Spleen (tissue), 11 donors: ENCODE measurements at regions not wholly inside any gene's neighbourhood (a gene's known extent, or its start where the extent isn't known, plus 50 kb on each side); places are given as distances from the start of the nearest gene placed in this dataset.

Experiments
- DNase-seq: peaks from one replicate; pipeline ENCODE4 v3.0.0-alpha.2; 2020
- H3K27ac ChIP-seq, 8 donors: fragments of 200-600 bp; sonication (generic) in 7 of 8; 1 replicate in 4 of 8; 2 replicates in 4 of 8; pipeline versions ENCODE4 v1.5.0 to v1.8.0; 2016 to 2021; ENCODE audit warnings: inconsistent platforms in 4 of 8, mild to moderate bottlenecking in 4 of 8, moderate library complexity in 1 of 8
- H3K27me3 ChIP-seq, 7 donors: fragments of 200-600 bp; sonication (generic) in 6 of 7; replicated peaks in 1 of 7; 1 replicate in 4 of 7; 2 replicates in 3 of 7; pipeline versions ENCODE4 v1.5.0 to v1.8.0; 2016 to 2021; ENCODE audit warnings: inconsistent platforms in 3 of 7, mild to moderate bottlenecking in 1 of 7
- H3K36me3 ChIP-seq, 6 donors: fragments of 200-600 bp; sonication (generic) in 5 of 6; 1 replicate in 4 of 6; 2 replicates in 2 of 6; pipeline versions ENCODE4 v1.5.0 to v1.8.0; 2016 to 2021; ENCODE audit warnings: inconsistent platforms in 2 of 6
- H3K4me1 ChIP-seq, 6 donors: fragments of 200-600 bp; sonication (generic) in 5 of 6; 1 replicate in 3 of 6; 2 replicates in 3 of 6; pipeline versions ENCODE4 v1.5.0 to v1.8.0; 2016 to 2021; ENCODE audit warnings: inconsistent platforms in 3 of 6
- H3K4me3 ChIP-seq, 8 donors: fragments of 200-600 bp; sonication (generic) in 7 of 8; 1 replicate in 4 of 8; 2 replicates in 4 of 8; pipeline versions ENCODE4 v1.5.0 to v1.8.0; 2016 to 2021; ENCODE audit warnings: inconsistent platforms in 4 of 8, mild to moderate bottlenecking in 4 of 8, moderate library complexity in 2 of 8
- H3K9me3 ChIP-seq, 8 donors: fragments of 200-600 bp; sonication (generic) in 7 of 8; 1 replicate in 4 of 8; 2 replicates in 4 of 8; pipeline versions ENCODE4 v1.5.0 to v1.8.0; 2016 to 2021; ENCODE audit warnings: inconsistent platforms in 4 of 8
- CTCF ChIP-seq, 11 experiments: fragments of 200-600 bp in 7 of 11; fragments of 450-650 bp in 4 of 11; sonication (generic) in 4 of 11; IDR thresholded peaks in 8 of 11; conservative IDR thresholded peaks in 3 of 11; 1 replicate in 7 of 11; 2 replicates in 4 of 11; pipeline versions ENCODE4 v1.4.0 to v1.8.0; 2016 to 2021; ENCODE audit warnings: antibody characterized with exemption in 11 of 11, inconsistent platforms in 4 of 11, mild to moderate bottlenecking in 1 of 11
- POLR2A ChIP-seq, 3 donors: fragments of 450-650 bp; IDR thresholded peaks; one replicate each; pipeline ENCODE4 v1.5.1; 2017; ENCODE audit warnings: antibody characterized with exemption in 3 of 3, mild to moderate bottlenecking in 1 of 3
- POLR2AphosphoS5 ChIP-seq, 3 donors: sonication (generic); formaldehyde crosslinking; IDR thresholded peaks; one replicate each; pipeline ENCODE4 v1.5.1; 2017; ENCODE audit warnings: antibody characterized with exemption in 3 of 3
- WGBS, 5 donors: extraction: QIAGEN DNeasy Blood & Tissue Kit in 3 of 5; methylation state at CpG; one replicate each; pipeline versions ENCODE4 v1.1.5 to v1.1.7; 2013 to 2018; 5-methylcytosine and 5-hydroxymethylcytosine counted together
- intact Hi-C: fragments of 100-400 bp; cut with DNase I; formaldehyde crosslinking; loops from one replicate; pipeline ENCODE4 v1.15.0; 2023; ENCODE audit warnings: low total_unique reads
- donor health status: healthy with polysubstance abuse.
- donor health status: DM: no; HTN: no; CAD: no; lungs with moderate emphysema.
- donor health status: DM: no; HTN: no; CAD: no.
- donor health status: Bipolar disorder and iron deficiency.
- donor health status: healthy.
- donor health status: DM: no; HTN: no; CAD: no.
- donor health status: DM: yes; HTN: yes; CAD: no.

GRCh38 chr5:84724181-84724580 lies 339.5 kb upstream of the EDIL3 start:
- no peak for DNase-seq
- 76 to 99% (median 94%) methylated on average over 3 of the region's 3 CpGs for WGBS, 5 donors
- no peak for TF ChIP-seq POLR2A (IDR thresholded peaks at IDR 0.05)
- Histone ChIP-seq H3K27ac (no peak overlapping the region), H3K27me3 (no peaks in the 10 kb centered on the region), H3K36me3 (no peaks in the 10 kb centered on the region), H3K9me3 (peaks cover 0 to 12% (median 0%) of the 10 kb centered on the region in 8 donors), H3K4me1 (no peaks in the 10 kb centered on the region), H3K4me3 (no peak overlapping the region)
- intact Hi-C loops = no loop called here

GRCh38 chr5:84718377-84718776 lies 333.7 kb upstream of the EDIL3 start:
- H3K4me3 ChIP-seq = no peak overlapping the region
- no peaks in the 10 kb centered on the region for H3K4me1 ChIP-seq
- intact Hi-C loops = no loop called here
- H3K27ac ChIP-seq = no peak overlapping the region
- H3K36me3 ChIP-seq = no peaks in the 10 kb centered on the region
- no peak for TF ChIP-seq POLR2A (IDR thresholded peaks at IDR 0.05)
- no peak for TF ChIP-seq POLR2AphosphoS5 (IDR thresholded peaks at IDR 0.05)
- no peak for TF ChIP-seq CTCF (IDR thresholded peaks at IDR 0.05 in 8 of 11, conservative IDR thresholded peaks at IDR 0.05 in 3 of 11)
- 44 to 64% (median 61%) methylated on average over 3 of the region's 3 CpGs for WGBS, 5 donors
- peaks cover 0 to 19% (median 0%) of the 10 kb centered on the region in 8 donors for H3K9me3 ChIP-seq
- no peaks in the 10 kb centered on the region for H3K27me3 ChIP-seq
- DNase-seq = no peak

GRCh38 chr5:84715686-84716085 lies 331.0 kb upstream of the EDIL3 start:
- 83 to 93% (median 88%) methylated on average over 3 of the region's 3 CpGs for WGBS, 5 donors
- intact Hi-C loops = no loop called here
- no peak overlapping the region for H3K4me3 ChIP-seq
- no peaks in the 10 kb centered on the region for H3K27me3 ChIP-seq
- DNase-seq = no peak
- H3K36me3 ChIP-seq = no peaks in the 10 kb centered on the region
- H3K9me3 ChIP-seq = peaks cover 0 to 16% (median 0%) of the 10 kb centered on the region in 8 donors
- TF ChIP-seq CTCF (IDR thresholded peaks at IDR 0.05 in 8 of 11, conservative IDR thresholded peaks at IDR 0.05 in 3 of 11) = no peak
- no peak for TF ChIP-seq POLR2AphosphoS5 (IDR thresholded peaks at IDR 0.05)
- no peak for TF ChIP-seq POLR2A (IDR thresholded peaks at IDR 0.05)
- H3K4me1 ChIP-seq = no peaks in the 10 kb centered on the region
- no peak overlapping the region for H3K27ac ChIP-seq

DNA sequence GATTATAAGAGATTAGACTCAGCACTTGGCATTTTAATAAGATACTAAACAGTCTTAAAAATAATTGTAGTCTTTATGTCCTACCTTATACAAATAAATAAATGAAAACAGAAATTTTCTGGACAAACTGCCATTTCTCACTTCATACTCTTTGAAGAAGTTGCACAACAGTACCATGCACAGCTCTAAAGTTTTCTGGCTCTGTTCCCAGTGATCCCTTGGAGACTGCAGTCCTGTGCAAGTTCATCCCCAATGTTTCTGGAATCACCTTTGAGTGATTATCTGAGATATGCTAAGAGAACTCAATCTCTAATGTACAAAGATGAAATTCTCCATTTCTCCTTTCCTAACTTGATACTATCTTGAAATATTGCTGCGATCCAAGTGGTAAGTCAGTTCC lies 330.4 kb upstream of the EDIL3 start:
- intact Hi-C loops = no loop called here
- Histone ChIP-seq H3K4me1 (no peaks in the 10 kb centered on the region), H3K27ac (no peak overlapping the region), H3K4me3 (no peak overlapping the region), H3K9me3 (peaks cover 0 to 14% (median 0%) of the 10 kb centered on the region in 8 donors), H3K36me3 (no peaks in the 10 kb centered on the region), H3K27me3 (no peaks in the 10 kb centered on the region)
- TF ChIP-seq CTCF (IDR thresholded peaks at IDR 0.05 in 8 of 11, conservative IDR thresholded peaks at IDR 0.05 in 3 of 11) = no peak
- no peak for TF ChIP-seq POLR2A (IDR thresholded peaks at IDR 0.05)
- TF ChIP-seq POLR2AphosphoS5 (IDR thresholded peaks at IDR 0.05) = no peak
- no peak for DNase-seq
- 87 to 100% (median 95%) methylated on average over 1 of the region's 1 CpG for WGBS, 5 donors

GRCh38 chr5:84709075-84709474 lies 324.4 kb upstream of the EDIL3 start:
- Histone ChIP-seq H3K4me3 (no peak overlapping the region), H3K27ac (no peak overlapping the region), H3K27me3 (no peaks in the 10 kb centered on the region), H3K4me1 (no peaks in the 10 kb centered on the region), H3K36me3 (no peaks in the 10 kb centered on the region), H3K9me3 (peaks cover 0 to 10% (median 0%) of the 10 kb centered on the region in 8 donors)
- TF ChIP-seq POLR2A (IDR thresholded peaks at IDR 0.05) = no peak
- TF ChIP-seq CTCF (IDR thresholded peaks at IDR 0.05 in 8 of 11, conservative IDR thresholded peaks at IDR 0.05 in 3 of 11) = no peak
- no peak for TF ChIP-seq POLR2AphosphoS5 (IDR thresholded peaks at IDR 0.05)
- no peak for DNase-seq
- 89 to 98% (median 95%) methylated on average over 1 of the region's 1 CpG for WGBS, 5 donors
- intact Hi-C loops = no loop called here
